ENCODE measurements at regions not wholly inside any gene's neighbourhood (a gene's known extent, or its start where the extent isn't known, plus 50 kb on each side); places are given as distances from the start of the nearest gene placed in this dataset.

DNA sequence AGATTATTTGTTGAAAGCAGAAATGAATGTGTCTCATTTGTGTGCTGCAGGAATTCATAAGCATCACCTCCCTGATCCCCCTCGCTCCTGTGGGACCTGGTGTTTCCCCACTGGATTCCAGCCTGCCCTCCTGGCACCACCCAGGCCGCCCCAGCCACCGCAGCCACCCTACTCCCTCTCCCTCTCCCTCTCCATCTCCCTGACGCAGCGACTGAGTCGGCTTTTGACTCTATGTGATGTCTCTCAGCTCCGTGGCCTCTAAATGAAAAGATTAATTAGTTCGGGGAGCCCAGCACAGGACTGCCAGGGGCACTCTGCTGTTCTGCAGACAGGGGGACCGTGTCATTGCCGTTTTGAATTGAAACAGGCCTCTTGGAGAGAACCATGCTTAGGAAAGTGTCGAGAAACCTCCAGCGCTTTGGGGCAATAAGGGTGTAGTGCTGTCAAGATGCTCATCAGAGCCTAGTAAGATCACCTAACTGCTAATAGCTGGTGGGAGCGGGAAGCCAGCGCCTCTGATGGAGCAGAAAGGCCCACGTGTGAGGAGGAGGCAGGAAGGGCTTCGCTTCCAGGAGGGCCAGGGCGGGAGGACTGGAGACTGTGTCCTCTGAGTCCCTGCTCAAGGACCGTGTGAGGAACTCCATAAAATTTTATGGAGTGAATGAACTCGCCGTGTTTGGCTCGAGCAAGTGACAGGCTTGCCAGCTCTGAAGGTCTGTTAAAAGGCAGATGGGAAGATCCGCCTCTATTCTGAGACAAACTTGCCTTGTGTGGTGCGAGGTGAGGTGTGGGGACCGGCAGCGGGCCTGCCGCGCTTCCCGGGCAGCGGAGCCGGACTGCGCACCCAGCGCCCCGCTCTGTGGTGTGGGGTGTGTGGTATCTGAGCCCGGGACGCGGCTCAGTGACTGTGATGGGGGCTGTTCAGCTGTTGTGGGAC is 157.4 kb upstream of the C14orf180 start:
- DNase-seq (ENCODE audit: extremely low read depth in 1 of 2, low read depth in 1 of 2) = no peak

DNA sequence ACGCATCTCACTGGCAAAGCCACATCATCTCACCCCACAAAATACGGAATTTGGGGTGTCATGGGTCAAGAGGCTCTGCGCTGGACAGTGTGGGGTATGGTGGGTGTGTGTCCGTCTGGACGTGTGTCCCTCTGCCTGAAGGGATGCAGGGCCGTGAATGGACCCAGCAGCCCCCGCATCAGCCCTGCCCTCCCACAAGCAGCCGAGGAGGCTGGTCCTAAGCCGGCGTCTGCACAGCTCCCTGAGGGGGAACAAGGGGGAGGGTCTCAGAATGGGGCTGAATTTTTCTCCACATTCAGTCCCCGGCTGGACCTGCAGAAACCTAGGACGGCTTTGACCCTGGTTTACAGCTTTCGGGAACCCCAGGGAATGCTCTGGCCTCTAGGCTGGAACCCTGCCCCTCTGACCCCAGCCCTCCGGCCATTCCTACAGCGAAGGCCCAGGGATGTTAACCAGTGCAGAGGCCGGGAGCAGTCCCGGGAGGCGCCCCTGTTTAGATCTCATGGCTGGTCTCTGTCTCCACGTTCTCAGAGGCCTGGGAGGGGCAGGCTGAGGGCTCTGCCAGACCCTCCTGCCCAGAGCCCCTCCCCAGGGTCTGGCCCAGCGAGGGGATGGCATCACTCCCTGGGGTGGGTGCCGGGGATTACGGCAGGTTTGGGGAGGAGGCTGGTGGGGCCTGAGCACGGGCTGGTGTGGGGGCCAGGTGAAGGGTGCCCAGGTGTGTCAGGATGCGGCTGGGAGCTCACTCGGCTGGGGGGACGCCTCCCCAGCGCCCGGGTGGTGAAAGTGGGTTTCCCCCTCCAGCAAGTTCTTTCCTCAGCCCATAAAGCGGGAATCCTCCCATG is 156.5 kb upstream of the C14orf180 start:
- DNase-seq (ENCODE audit: extremely low read depth in 1 of 2, low read depth in 1 of 2) = no peak

DNA sequence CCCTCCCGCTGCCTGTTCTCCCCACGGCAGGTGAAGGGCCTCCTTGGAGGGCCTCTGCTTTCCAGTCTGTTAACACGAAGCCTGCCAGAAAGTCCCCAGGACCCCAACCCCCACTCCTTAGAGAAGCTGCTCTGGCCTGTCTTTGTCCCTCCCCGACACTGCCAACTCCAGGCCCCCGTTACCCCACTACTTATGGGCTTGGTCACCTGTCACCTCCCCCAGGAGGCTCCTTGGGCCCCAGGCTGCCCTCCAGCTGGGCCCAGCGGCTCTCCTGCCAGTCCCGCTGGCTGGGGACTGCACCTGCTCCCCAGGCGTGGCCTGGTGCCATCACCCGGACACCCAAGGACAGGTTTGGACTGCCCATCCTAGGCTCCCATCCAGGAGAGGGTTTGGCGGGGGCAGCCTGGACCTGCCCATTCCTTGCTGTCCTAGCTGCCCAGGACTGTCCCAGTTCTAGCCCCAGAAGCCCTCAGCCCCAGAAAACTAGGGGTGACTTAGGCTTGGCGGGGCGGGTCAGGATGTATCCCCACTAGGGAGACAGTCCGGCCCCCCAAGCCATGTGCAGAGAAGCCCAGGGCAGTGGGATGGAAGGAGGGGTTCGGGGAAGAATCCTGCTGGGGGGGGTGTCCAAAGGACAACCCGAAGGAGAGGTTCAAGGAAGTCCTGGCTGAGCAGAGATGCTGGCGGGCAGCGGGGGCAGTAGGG is 155.7 kb upstream of the C14orf180 start:
- no peak for DNase-seq (ENCODE audit: extremely low read depth in 1 of 2, low read depth in 1 of 2)

DNA sequence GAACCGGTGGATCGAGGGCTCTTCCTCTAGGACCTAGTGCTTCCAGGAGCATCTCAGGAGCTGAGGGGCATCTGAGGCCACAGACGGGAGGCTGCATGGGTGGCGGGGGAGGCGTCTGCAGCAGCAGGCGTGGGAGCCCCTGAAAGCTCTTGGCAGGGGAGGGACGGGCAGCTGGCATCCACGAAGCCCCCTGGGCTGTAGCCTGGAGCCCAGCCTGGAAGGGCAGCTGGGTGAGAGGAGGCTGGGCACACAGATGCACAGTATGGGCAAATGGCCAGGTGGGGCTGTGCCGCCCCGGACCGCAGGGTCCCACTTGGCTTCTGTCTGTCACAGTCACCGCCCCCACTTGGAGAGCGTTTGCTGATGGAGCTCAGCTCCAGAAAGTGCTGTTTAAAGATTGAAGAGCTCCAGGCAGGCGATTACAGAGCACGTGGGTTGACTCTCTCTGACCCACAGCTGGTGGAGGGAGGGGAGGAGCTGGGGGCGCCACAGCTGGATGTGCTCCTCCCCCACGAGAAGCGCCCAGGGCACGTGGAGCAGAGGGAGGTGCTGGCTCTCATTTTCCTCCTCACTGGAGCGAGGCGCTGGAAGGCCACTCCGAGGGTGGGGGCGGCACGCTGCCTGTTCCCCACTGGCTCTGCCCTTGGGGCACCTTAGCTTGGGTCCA is 155.0 kb upstream of the C14orf180 start:
- DNase-seq (ENCODE audit: extremely low read depth in 1 of 2, low read depth in 1 of 2) = no peak

DNA sequence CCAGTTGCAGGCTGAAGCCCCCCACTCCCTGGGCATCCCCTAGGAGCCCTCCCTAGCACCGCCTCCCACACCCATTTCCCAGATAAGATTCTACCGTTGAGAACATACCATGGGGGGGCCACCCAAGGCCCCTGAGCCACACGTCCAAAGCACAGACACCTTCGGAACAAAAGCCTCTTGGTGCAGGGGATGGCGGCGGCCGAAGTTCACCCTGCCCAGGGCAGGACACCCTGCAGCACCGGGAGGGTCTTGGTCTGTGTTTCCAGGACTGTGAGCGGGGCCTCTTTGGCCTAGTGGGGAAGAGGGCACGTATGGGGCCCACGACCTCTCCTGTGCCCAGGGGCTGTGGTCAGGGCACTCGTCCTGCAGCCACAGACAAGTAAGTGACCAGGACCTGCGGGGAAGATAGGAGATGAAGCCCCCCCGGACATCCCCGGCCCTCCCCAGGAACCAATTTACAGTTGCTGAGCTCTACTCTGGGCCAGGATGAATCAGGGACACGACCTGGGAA is 154.3 kb upstream of the C14orf180 start:
- no peak for DNase-seq (ENCODE audit: extremely low read depth in 1 of 2, low read depth in 1 of 2)

DNA sequence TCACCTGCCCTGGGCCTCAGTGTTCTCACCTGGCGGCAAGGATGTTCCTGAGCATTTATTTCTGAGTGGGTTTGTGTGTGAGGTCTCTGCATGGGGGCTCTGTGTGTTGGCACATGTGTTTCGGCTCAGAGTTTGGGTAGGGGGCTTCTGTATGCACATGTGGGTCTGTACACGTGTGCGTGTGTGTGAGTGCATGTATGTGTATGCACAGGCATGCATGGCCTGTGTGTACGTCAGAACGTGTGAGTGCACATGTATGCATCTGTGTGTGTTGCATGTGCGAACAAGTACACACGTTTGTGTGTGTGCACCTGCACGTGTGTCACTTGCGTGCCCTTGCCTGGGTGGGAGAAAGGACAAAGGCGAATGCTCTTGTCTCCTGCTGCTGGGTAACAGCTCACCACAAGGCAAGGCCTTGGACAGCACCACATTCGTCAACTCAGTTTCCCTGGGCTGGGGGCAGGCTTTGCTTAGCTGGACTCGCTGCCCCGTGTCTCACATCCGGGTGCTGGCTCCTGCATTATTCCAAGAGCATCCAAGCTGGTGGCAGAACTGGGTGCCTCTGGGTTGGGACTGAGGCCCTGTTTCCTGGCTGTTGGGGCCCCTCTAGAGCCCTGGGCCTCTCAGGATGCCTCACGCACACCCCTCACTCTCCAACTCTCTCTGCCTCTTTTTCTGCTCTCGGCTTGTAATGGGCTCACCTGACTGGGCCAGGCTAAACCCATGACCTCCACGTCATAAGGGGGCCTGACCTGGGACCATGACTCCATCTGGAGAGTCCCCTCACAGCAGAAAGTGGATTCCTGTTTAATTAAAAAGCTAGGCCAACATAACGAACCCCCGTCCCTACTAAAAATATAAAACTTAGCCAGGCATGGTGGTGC is 153.6 kb upstream of the C14orf180 start:
- DNase-seq (ENCODE audit: extremely low read depth in 1 of 2, low read depth in 1 of 2) = no peak

DNA sequence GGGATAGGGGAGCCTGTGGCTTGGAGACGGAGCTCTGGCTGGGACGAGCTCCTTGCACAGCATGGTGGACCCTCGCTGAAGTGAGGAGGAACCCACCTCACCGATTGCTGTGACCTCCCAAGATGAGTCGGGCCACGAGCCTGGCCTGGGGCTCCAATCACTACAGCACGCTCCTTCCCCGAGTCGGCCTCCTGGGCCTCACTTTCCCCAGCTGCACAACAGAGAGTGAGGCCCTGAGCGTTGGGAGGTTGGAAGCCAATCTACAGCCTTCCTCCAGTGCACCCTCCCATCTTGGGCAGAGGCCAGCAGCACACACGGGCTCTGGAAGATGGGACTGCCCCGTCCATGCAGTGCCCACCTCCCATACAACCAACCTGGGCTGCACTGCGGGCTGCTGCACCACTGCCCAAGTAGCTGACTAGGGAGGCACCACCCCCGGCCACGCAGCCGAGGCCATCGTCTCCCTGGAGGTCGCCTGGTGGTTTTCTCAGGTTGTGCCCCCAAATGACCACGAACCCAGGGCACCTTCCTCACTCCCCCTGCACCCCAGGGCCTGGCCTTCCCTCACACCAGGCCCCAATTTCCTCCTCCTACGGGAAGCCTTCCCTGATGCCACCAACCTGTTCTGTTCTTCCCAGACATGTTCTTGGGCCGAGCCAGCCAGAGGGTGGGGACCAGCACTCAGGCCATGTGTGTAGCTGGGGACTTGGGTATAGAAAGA is 152.3 kb upstream of the C14orf180 start:
- no peak for DNase-seq (ENCODE audit: extremely low read depth in 1 of 2, low read depth in 1 of 2)

DNA sequence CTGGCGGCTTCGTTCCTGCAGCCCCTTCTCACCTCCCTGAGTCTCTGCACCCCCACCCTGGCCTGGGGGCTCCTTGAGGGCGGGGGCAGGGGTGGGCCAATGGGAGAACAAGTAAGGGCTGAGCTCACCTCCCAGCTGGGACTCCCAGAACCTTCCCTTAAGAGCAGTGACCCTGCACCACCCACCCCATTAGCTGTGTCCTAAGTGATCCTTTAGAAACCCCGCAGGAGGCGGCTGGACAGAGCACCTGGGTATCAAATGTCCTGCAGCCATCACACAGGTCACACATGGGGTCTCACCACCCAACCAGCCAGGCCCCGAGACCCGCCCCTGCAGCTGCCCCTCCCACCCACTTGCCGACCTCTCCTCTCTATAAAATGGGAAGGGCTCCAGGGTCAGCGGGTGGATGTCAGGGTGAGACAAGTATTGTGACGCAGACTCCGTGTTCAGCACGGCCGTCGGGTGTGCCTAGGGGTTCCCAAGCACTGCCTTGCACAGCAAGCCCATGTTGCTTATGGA is 151.2 kb upstream of the C14orf180 start:
- no peak for DNase-seq (ENCODE audit: extremely low read depth in 1 of 2, low read depth in 1 of 2)

DNA sequence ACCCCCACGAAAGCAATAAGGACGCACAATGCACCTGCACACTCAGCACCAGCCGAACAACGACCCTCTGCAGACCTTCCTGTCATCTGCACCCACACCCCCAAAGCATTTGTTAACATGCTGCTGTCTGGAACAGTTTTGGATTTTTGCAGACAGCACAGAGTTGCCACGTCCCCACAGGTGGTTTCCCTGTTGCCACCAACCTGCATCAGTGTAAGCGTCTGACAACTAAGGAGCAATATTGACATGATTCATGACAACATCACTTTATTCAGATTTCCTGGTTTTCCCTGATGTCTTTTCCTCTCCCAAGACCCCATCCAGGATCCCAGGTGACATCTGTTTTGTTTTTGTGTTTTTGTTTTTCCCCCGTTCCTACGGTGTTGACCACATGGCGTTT is 150.7 kb upstream of the C14orf180 start:
- DNase-seq (ENCODE audit: extremely low read depth in 1 of 2, low read depth in 1 of 2) = no peak

DNA sequence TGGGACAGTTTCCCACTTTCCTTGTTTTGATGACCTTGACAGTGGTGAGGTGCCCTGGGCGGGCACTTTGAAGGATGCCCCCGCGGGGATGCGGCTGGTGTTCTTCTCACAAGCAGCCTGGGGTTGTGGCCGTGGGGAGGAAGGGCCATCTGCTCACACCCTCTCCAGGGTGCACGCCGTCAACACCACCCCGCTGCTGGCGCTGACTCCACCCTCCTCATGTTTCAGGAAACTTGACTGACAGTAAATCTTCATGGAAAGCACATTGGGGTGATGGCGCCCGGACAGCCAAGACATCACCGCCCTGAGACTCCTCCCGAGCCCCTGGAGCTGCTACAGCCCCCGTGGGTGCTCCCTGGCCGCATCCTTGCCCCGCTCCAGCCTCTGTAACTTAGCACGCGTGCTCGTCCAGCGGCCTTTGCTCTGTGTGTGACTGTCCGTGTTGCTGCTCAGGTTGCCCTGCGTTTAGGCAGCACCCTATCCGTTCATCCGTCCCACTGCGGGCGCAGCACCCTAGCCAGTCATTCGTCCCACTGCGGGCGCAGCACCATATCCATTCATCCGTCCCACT is 150.2 kb upstream of the C14orf180 start:
- DNase-seq (ENCODE audit: extremely low read depth in 1 of 2, low read depth in 1 of 2) = no peak

DNA sequence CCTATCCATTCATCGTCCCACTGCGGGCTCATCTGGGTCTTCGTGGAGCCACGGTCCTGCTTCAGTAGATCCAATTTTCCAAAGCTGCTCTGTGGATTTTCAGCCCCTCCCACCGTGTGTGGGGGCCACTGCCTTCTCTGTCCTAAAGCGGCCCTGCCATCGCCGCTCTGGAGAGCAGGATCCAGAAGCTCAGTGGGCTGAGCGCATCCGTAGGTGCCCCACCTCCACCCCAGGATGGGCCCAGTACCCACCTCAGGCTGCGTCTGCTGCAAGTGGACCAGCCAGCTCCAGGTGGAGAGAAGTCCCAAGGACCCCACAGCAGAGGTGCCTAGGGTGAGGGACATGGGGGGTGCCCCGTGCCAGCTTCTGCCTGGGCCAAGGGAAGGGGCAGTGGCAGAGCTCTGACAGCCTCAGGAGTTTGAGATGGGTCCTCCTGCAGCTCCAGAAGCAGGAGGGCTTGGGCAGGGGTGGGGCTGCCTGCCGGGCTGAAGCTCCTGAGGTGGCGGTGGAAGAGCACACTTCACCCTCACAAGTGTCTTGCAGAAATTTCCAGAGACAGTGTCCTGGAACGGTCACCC is 148.1 kb upstream of the C14orf180 start:
- no peak for DNase-seq (ENCODE audit: extremely low read depth in 1 of 2, low read depth in 1 of 2)

DNA sequence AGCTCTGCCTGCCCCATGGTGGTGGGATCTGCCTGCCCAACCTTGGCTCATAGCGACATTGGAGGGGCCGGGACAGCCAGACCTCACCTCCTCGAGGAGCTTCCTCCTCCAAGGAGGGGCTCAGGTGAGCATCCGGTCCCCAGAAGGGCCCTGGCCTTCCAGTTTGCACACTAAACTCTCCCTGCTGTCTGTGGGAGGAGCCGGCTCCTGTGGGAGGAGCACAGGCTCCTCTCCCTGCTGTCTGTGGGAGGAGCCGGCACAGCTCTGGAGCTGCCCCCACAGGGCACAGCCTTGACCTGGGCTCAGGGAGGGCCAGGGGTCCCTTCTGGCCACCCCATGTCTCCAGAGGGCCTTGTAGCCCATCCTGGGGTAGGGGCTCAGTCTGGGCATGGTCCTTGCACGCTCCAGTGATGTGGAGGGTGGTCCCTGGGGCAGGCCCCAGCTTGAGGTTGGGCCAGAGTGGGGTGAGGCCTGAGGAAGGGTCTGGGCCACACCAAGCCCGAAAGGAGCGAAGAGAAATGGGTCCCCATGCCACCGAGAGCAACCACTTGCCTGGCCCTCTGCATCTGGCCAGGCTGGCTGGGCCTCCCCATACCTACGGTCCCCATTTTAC is 147.5 kb upstream of the C14orf180 start:
- no peak for DNase-seq (ENCODE audit: extremely low read depth in 1 of 2, low read depth in 1 of 2)

DNA sequence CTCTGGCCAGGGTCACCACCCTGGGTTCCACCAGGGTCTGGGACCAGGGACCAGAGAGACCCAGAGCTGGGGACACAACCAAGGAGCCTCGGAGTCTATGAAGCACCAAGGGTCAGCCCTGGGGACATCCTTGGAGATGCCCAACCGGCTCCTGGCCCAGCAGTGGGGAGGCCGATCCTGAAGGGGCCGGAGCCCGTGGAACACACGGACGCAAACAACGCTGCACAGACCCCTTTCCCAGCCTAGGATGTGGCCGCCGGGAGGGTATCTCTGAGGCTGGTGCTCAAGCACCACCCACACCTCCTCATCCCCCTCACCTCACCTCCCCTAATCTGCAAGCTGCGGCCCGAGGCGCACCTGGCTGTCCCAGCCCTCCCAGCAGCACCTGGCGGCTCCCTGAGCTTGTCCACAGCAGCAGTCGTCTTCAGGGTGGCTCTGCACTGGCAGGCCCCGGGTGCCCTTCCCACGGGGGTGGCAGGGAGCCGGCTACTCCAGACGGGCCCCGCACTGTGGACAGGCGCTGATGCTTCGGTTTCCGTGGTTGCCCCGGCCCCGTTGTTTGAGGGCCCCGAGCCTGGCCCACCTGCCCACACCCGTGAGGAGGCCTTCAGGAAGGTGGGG is 146.8 kb upstream of the C14orf180 start:
- DNase-seq (ENCODE audit: extremely low read depth in 1 of 2, low read depth in 1 of 2) = no peak

DNA sequence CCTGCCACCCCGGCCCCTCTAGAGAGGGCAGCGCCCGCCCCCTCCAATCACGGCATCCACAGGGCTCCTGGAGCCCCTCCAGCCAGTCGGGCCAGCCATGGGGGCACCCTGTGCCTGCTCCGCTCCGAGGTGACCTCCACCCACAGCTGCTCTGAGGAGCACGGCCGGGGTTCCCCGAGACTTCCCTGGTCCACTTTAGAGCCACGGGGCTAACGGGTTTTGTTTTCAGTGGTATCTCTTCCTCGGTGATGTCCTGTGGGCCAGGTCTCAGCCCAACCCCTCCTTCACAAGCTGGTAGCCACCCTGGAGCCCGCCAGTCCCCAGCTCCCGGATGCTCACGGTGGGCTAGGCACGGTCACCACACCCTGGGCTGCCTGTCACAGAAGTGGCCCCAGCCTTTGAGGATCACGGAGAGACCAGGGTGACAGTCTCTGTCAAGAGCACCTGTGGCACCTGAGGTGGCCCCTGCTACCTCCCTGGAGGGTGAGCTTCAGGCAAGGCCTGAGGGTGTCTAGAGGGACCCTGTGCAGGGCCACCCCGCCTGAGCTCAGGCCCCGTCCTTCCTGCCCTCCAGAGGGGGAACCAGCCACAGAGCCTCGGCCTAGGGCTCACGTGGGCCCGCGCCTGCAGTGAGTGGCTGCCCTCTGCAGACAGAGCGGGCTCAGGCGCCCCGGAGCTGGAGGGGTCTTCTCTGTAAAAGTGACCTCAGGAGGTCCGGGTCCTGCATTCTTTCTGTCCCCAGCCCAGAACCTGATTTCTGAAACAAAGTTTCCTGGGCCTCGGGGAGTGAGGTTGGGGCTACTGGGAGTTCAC is 146.0 kb upstream of the C14orf180 start:
- no peak for DNase-seq (ENCODE audit: extremely low read depth in 1 of 2, low read depth in 1 of 2)

DNA sequence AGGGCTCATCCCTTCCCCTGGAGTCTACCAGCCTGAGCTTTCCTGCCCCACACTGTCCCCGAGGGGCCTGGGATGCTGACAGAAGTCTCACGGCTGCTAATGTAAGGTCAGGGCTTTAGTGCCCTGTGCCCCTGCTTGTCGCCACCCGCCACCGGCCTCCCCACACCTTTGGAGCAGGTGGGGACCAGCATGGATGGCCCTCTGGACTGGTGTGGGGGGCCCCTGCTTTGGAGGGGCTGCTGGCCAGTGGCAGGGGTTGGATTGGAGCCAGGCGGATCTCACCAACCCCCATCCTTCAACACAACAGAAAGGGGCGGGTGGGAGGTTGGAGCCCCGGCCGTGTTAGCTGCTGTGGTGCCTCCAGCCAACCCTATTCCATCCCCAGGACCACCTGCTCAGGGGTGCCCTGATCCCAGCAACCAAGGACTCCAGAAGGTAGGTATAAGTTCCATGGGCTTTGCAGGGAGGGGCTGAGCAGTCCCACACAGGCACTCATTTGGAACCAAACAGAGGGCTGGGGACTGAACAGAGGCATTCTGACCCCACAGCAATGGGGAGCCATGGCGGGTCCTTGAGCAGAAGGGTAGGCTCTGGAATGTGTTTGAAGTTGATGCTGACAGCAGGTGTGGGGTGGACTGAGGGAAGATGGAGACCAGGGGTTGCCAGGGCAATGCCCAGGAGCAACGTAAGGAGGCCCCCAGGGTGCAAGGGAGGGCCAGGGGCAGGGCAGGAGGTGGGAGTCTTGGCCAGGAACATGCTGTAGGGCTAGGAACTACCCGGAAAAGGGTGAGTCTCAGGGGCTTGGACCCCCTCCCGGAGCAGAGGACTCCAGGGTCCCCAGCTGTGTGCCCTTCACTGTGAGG is 145.1 kb upstream of the C14orf180 start:
- no peak for DNase-seq (ENCODE audit: extremely low read depth in 1 of 2, low read depth in 1 of 2)
